MV-4-11 (cell line): ENCODE measurements at regions not wholly inside any gene's neighbourhood (a gene's known extent, or its start where the extent isn't known, plus 50 kb on each side); places are given as distances from the start of the nearest gene placed in this dataset.
"Not testable (repeated sequence)": the region's sequence is repeated elsewhere in the genome, so short reads cannot be mapped to it uniquely, and the experiment has no call there.

Experiments
- DNase-seq: peaks from one replicate; lab custom pipeline; 2025; lab: John Stamatoyannopoulos, UW

- DNase-seq, result no peak
Observed at GRCh38 chr1:168420177-168420576, 123.6 kb downstream of the XCL2 start.

- DNase-seq, result no peak
Observed at GRCh38 chr1:168419736-168420135, 124.1 kb downstream of the XCL2 start.

- no peak for DNase-seq
Observed at GRCh38 chr1:168416220-168416619, 127.6 kb downstream of the XCL2 start.

GRCh38 chr1:168414914-168415313 is 128.9 kb downstream of the XCL2 start:
- no peak for DNase-seq

- DNase-seq, result no peak
Observed at GRCh38 chr1:168410464-168410863, 129.8 kb downstream of the TBX19 start.

GRCh38 chr1:168408884-168409283 is 128.2 kb downstream of the TBX19 start:
- DNase-seq, result no peak

- DNase-seq, result no peak
Observed at GRCh38 chr1:168408539-168408865, 127.8 kb downstream of the TBX19 start.

- no peak for DNase-seq
Observed at GRCh38 chr1:168407832-168408538, 127.3 kb downstream of the TBX19 start.

GRCh38 chr1:168405906-168406549 is 125.4 kb downstream of the TBX19 start:
- no peak for DNase-seq

- no peak for DNase-seq
Observed at GRCh38 chr1:168403140-168403539, 122.5 kb downstream of the TBX19 start.

GRCh38 chr1:168402466-168402865 is 121.8 kb downstream of the TBX19 start:
- DNase-seq, result not testable (repeated sequence)

GRCh38 chr1:168401341-168401740 is 120.7 kb downstream of the TBX19 start:
- DNase-seq, result no peak

- DNase-seq, result no peak
Observed at GRCh38 chr1:168400139-168400538, 119.5 kb downstream of the TBX19 start.

GRCh38 chr1:168397806-168398205 is 117.1 kb downstream of the TBX19 start:
- DNase-seq, result no peak

GRCh38 chr1:168396940-168397684 is 116.4 kb downstream of the TBX19 start:
- no peak for DNase-seq

- no peak for DNase-seq
Observed at GRCh38 chr1:168396508-168396907, 115.8 kb downstream of the TBX19 start.

GRCh38 chr1:168394858-168395257 is 114.2 kb downstream of the TBX19 start:
- DNase-seq, result no peak

- no peak for DNase-seq
Observed at GRCh38 chr1:168392958-168393549, 112.4 kb downstream of the TBX19 start.

- DNase-seq, result no peak
Observed at GRCh38 chr1:168391851-168392681, 111.4 kb downstream of the TBX19 start.

GRCh38 chr1:168390271-168390670 is 109.6 kb downstream of the TBX19 start:
- no peak for DNase-seq

GRCh38 chr1:168387781-168388760 is 107.4 kb downstream of the TBX19 start:
- DNase-seq, result no peak
